GM18499 (cell line): ENCODE measurements at regions not wholly inside any gene's neighbourhood (a gene's known extent, or its start where the extent isn't known, plus 50 kb on each side); places are given as distances from the start of the nearest gene placed in this dataset.

Source experiments
- ATAC-seq: cut with Tn5 transposase; IDR thresholded peaks from one replicate; pipeline ENCODE4 v1.9.1; 2021; ENCODE audit warnings: moderate number of reproducible peaks; ENCODE audit not compliant: insufficient read depth, unreplicated experiment

DNA sequence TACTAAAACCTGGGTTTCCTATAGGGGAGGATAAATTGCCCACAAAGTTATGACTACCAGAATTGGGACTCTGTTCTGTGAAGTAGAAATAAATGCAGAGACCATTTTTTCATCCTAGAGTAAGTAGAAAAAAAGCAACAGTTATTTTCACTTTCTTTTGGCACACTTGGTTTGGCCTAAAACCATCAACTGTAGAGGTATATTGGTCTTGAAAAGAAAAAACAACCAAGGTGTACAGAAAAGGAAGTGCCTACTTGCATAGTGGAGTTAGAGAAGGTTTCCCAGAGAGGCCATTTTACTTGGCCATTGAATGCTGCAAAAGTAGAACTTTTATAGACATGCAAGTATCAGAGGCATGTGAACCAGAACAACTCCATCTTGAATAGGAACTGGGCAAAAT lies 89.4 kb upstream of the TACR1 start:
- ATAC-seq, result no peak

GRCh38 chr2:75287624-75288316 lies 88.5 kb upstream of the TACR1 start:
- no peak for ATAC-seq

DNA sequence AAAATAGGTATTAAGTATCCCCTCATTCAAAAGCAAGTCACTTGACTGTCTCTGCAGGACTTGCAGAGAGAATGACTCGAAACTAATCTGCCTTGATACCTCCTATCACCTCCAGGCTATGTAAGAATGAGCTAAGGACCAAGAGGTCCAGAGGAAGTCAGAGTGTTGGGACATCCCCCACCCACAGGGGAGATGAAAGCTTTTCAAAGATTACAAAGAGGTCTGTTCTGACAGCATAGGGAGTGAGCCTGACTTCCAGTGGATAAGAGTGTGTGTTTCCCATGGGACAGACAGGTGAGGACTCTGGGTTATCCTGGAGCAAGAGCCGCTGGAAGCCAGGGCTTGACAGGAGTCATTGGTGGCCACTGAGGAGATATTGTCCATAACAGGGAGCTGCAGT lies 85.0 kb upstream of the TACR1 start:
- no peak for ATAC-seq

- ATAC-seq, result no peak
Observed at GRCh38 chr2:75278821-75279379, 79.6 kb upstream of the TACR1 start.

DNA sequence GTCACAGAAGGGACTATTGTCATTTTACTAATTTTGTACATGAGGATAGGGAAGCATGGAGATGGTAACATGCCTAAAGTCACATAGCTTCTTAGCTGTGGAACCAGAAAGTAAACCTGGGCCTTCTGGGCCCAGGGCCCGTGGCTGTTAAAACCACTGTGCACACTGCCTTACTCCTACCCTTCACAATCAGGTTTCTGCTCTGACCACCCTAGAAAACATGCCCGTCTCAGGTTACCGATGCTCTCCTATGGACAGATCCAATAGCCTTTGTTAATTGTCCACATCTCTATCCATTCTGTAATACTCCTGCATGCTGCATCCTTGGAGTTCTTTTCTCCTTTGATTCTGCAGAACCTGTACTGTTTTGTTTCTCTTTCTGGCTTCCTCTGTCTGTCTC lies 79.0 kb upstream of the TACR1 start:
- ATAC-seq, result no peak

- ATAC-seq, result no peak
Observed at GRCh38 chr2:75277111-75277510, 77.8 kb upstream of the TACR1 start.

DNA sequence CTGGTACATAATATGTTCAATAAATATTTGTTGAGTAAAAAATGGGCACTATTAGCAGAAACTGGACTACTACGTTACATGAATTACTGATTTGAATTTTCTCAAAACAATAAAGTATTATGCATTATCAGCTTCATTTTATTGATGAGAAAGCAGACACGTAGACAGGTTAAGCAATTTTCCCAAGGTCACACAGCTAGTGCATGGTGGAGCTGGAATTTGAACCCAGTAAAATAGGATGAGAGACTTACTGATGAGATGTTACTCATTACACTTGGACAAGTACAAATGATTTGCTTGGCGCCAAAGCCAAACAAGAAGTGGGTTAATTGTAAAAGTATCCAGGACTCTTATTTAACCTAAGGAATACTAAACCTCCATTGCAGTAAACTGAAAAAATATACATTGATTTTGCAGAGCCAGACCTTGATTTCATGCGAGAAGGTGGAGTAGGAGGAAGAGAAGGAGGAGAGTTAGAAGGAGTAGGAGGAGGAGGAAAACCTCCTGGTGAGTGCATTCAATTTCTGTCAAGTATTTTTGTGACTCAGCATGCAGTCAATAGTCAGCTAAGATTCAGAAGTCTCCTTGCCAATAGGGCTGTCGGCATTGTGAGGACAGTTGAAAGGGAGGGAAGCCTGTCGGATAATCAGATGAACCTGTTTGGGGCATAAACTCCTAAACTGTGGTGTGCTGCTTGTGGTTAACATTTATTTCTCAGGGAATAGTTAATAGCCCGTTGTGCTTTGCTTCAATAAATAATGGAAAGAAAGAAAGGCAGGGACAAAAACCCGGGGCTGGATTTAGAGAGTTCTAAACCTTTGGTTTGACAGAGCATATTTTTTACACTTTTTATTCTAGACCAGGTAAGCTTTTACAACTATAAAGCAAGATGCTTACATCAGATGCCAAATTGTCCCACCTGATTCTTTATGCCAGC lies 77.0 kb upstream of the TACR1 start:
- ATAC-seq, result no peak

DNA sequence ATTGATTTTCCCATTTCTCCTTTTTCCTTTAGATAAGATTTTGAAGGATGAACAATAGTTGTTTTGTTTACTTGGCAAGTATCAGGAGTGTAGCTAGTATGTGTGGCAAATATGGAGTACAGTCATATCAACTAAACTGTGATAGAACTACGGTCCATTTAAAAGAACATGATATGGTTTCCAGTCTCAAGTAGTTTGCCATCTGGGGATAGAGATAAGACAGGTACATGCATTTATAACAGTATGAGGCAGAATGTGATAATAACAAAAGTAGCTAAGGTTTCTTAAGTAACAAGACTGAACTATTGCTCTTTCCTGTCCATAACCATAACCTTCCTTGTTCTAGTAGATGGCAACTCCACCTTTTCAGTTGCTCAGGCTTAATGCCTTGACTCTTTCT lies 75.6 kb upstream of the TACR1 start:
- no peak for ATAC-seq

DNA sequence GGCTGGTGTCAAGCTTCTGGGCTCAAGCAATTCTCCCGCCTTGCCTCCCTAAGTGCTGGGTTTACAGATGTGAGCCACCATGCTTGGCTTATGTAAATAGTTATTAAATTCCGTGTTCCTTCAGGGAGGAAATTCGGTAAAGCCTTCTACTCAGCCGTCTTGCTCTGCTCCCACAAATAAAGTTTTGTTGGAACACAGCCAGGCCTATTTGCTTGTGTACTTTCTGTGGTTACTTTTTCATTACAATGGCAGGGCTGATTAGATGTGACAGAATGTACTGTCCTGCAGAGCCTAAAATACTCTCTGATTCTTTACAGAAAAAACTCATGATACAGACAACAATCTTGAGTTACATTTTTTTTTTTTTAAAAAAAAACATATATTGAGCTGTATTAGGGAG lies 68.8 kb upstream of the TACR1 start:
- no peak for ATAC-seq

GRCh38 chr2:75261923-75262322 lies 62.6 kb upstream of the TACR1 start:
- ATAC-seq, result no peak

GRCh38 chr2:75260946-75261345 lies 61.6 kb upstream of the TACR1 start:
- ATAC-seq, result no peak

DNA sequence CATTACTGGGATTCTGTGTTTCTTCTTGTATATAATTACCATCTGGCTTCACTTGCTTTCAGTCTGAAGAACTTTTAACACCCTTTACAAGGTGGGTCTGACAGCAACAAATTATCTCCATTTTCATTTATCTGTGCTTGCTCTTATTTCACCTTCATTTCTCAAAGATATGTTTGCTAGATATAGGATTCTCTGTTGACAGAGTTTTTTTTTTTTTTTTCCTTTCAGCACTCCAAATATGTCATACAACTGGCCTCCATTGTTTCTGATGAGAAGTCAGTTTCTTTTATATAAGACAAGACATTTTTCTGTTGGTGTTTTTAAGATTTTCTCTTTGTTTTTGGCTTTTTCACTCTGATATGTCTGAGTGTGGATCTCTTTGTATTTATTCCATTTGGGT lies 59.3 kb upstream of the TACR1 start:
- no peak for ATAC-seq

DNA sequence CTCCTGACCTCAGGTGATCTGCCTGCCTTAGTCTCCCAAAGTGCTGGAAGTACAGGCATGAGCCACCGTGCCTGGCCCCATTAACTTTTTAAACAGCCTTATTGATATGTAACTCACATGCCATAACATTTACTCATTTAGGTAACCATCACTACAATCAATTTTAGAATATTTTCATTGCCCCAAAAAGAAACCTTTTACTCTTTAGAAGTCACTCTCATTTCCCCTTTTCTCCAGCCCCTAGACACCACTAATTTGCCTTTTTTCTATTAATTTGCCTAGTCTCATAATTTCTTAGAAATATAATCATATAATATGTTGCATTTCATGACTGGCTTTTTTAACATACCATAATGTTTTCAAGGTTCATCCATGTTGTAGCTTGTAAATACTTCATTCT lies 57.2 kb upstream of the TACR1 start:
- no peak for ATAC-seq

DNA sequence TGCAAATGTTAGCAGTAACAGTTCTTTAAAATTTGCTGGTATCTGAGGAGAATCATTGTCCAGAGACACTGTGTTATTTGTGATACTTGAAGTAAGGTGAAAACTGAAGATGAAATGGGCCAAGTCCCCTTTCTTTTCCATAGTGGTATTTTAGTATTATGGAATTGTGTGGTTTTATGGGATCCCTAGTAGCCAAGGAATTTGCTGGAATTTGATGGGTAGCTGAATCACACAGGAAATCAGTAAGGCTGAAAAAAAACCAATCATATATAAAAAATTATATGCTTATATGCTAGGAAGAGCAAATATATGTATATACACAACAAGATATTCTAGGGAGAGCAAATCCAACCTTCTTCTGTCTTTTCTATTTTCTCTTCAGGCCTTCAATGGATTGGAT lies 54.2 kb upstream of the TACR1 start:
- ATAC-seq, result no peak

GRCh38 chr2:75251896-75252295 lies 52.6 kb upstream of the TACR1 start:
- no peak for ATAC-seq
